SHP77 (cell line): ENCODE measurements at regions not wholly inside any gene's neighbourhood (a gene's known extent, or its start where the extent isn't known, plus 50 kb on each side); places are given as distances from the start of the nearest gene placed in this dataset.

Experiments
- DNase-seq, 2 experiments: peaks; one replicate each; lab custom pipeline; 2025; lab: John Stamatoyannopoulos, UW

GRCh38 chr16:59330019-59330670, 596.0 kb upstream of the GOT2 start:
- no peak for DNase-seq

GRCh38 chr16:59328961-59329360, 594.8 kb upstream of the GOT2 start:
- no peak for DNase-seq

GRCh38 chr16:59327894-59328293, 593.8 kb upstream of the GOT2 start:
- DNase-seq, result no peak

DNA sequence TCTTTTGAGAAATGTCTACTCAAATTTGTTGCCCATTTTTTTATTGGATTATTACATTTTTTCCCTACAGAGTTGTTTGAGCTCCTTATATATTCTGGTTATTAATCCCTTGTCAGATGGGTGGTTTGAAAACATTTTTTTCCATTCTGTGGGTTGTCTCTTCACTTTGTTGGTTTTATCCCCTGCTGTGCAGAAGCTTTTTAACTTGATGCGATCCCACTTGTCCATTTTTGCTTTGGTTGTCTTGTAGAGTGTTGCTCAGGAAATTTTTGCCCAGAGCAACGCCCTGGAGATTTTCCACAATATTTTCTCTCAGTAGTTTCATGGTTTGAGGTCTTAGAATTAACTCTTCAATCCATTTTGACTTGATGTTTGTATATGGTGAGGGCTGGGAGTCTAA, 592.8 kb upstream of the GOT2 start:
- DNase-seq, result no peak

DNA sequence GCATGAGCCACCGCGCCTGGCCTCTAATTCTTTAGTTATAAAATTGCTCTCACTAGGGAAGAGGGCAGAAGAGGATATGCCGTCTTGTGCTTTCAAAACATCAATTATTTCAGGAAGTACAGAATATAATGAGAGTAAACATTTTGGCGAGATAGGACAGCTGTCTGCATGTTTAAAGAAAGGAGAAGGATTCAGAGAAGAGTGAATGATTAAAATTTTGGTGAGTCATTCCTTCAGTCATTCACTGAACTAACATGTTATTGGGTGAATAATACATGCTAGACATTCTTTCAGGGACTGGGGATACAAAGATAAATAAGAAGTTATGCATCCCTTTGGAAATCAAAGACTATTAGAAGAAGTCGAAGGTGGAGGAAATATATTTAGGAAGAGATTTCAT, 590.3 kb upstream of the GOT2 start:
- DNase-seq, result no peak

- DNase-seq, result no peak
Measured at GRCh38 chr16:59320657-59321056, 586.5 kb upstream of the GOT2 start.

GRCh38 chr16:59319871-59320270, 585.8 kb upstream of the GOT2 start:
- DNase-seq, result no peak

DNA sequence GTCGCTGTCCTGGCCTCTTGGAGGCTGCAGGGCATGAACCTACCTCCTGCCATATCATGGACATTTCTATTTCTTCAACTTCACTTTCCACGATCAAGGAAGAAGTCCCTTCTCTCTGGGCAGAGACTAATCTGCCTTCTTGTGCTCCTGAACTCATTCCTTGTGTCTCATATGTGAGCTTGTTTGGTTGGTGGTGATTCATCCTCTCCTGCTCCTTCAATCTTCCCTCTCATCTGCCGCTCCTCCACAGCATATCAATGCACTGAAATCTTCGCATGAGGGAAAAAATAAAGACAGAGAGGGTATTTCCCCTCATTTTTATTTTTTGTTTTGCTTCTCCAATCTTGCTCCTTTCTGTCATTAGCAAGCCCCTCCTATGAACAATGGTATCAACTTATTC, 571.7 kb upstream of the GOT2 start:
- DNase-seq, result no peak

GRCh38 chr16:59296888-59297287, 562.8 kb upstream of the GOT2 start:
- no peak for DNase-seq

GRCh38 chr16:59295993-59296736, 562.0 kb upstream of the GOT2 start:
- DNase-seq, result no peak

DNA sequence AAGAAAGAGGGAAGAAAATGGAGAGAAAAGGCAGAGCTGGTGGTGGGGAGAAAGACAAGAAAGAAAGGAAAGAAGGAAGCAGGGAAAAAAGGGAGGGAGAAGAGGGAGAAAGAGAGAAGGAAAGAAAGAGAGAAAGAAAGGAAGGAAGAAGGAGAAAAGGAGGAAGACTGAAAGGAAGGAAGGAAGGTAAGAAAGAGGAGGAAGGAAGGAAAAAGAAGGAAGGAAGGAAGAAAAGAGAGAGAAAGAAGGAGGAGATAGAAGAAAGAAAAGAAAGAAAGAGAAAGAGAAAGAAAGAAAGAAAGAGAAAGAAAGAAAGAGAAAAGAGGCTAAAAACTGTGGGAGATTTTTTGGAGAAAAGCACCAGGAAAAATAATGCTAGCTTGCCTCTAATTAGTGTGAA, 561.4 kb upstream of the GOT2 start:
- no peak for DNase-seq

- no peak for DNase-seq
Measured at GRCh38 chr16:59290718-59291117, 556.6 kb upstream of the GOT2 start.

DNA sequence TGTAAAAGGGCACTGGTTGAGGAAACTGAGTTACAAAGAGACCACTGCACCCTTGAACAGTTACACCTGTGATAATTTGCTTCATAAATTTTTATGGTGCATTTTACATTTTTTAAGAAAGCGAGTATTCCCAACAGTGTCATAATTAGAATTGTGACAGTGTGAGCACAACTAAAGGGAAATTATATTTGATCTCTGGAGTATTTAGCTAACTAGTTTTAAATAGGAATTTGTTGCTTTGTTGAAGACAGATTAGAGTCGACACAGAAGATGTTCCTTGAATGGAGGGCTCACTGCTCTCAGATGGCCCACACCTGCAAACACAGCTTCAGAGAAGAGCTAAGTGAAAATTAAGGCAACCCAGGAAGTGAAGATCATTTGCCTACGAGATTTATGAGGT, 555.0 kb upstream of the GOT2 start:
- DNase-seq, result no peak

DNA sequence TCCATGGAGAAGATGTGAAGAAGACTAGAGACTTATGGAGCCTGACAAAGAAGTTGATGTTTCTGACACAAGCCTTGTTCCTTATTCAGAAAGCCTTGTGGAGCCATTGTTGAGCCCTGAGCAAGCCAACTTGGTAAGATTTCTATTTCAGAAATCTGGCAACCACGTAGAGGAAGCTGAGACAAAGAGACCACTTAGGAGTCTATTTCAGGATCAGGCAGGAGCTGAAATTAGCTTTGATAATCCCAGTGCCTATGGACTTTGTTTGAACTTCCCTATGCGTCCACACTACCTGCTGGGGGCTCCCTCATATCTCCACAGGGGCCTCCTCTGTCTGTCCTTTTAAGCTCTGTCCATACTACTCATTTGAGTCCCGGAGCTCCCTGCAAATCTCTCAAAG, 540.0 kb upstream of the GOT2 start:
- DNase-seq, result no peak

DNA sequence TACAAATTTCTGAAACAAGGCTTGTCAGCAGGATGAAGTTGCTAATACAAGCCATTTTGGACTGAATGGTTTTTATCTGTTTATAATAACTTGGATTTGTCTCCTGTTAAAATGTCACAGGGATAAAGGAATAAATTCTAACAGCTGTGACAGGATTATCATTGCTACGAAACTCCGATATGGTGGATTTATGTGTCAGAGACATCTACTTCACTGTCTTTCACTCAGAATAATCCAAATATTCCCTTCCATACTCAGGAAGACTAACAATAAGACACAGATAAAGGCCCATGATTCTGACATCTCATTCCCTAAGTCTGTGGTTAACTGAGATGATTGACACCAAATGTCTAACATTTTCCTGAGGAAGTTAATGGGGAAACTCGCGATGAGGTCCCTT, 529.8 kb upstream of the GOT2 start:
- DNase-seq, result no peak

- no peak for DNase-seq
Measured at GRCh38 chr16:59260892-59261291, 526.8 kb upstream of the GOT2 start.

GRCh38 chr16:59259950-59260319, 525.8 kb upstream of the GOT2 start:
- no peak for DNase-seq

GRCh38 chr16:59259074-59259949, 525.2 kb upstream of the GOT2 start:
- DNase-seq, result no peak

GRCh38 chr16:59252317-59252716, 518.2 kb upstream of the GOT2 start:
- no peak for DNase-seq

DNA sequence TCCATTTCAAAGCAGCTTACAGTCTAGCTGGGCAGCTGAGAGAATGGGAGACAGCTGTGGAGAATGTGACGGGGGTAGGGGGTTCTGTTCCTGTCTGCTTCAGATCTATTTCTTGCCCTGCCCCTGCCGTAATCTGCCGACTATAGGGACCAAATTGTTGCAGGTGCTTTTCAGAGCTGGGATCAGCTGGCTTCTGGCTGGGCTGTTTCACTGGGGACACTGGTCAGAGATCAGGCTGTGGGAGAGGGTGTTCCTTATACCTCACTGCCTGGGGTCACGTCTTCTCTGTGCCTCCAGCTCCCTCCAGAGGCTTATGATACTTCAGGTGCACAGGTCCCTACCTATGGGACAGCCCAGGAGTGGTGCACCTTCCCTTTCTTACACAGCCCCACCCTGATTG, 514.9 kb upstream of the GOT2 start:
- no peak for DNase-seq

DNA sequence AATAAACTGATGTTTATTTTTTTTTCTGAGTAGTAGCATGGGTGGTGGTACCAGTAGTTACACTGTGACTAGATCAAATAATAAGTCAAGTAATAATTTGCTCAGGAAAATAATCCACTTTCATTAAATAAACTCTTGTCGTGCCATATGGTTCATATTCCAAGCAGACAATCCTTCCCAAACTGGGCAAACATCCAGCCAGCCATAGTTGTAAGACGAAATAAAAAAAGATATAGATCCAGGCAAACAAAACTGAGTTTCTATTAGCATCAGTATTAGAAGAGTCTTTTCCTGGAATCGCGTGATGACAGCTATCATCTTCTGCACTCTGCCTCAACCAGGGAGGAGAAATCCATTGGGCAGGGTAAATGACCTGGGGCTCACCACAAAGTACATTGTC, 508.4 kb upstream of the GOT2 start:
- no peak for DNase-seq

DNA sequence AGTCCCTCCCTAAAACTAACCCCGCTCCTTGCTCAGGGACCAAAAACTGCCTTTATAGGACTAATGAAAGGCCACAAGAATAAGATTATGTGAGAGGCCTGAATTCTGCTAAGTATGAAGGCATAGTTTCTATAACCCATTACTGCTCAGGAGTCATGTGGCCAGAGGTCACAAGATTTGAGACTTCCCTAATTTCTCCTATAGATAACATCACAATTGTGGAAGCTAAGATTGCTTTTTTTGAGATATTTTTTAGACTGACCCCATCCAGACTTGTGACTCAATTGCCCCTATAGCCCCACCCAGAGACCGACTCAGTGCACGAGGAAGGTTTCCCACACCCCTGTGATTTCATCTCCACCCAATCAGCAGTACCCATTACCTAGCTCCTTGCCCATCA, 504.1 kb upstream of the GOT2 start:
- DNase-seq, result no peak
